NCI-H526 (cell line): ENCODE measurements at regions not wholly inside any gene's neighbourhood (a gene's known extent, or its start where the extent isn't known, plus 50 kb on each side); places are given as distances from the start of the nearest gene placed in this dataset.
A peak's percentile ranks its signal among the peaks of the same experiment; 100 is the strongest.
"Not testable (repeated sequence)": the region's sequence is repeated elsewhere in the genome, so short reads cannot be mapped to it uniquely, and the experiment has no call there.

Experiments
- DNase-seq, 2 experiments: peaks; one replicate each; lab custom pipeline; 2025; lab: John Stamatoyannopoulos, UW

DNA sequence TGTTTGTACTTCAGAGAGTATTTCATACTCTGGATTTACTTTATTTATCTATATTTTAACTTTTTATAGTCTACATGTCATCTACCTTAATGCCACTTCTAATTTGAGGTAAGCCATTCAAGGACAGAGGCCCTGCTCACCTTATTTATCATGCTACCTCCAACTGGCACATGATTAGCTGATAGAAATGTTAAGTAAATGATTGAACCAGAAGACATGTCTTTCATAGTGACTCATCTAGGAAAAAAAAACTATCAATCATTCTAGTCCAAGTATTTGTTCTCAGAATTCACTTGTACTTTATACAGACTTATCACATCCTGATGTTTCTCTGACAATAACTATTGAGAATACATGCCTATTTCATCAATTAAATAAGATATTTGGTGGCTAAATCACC is 856.3 kb downstream of the XPNPEP1 start:
- DNase-seq = no peak

DNA sequence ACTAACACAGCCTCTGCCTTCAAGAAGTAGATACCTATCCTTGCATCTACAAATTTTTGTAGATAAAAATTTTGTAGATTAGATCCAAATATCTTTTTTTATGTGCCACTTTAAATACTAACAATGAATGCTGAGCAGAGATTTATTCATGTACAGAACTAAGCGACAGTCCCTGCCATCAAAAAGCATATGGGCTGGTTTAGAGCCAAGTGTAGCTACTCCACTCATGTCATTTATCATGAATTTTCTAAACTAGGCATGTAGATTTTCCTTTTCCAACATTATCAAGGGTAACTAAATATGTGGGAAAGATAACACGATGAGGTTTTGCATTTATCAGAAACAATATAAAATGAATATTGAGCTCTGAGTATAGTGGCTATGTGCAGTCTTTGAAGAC is 857.5 kb downstream of the XPNPEP1 start:
- DNase-seq = no peak

DNA sequence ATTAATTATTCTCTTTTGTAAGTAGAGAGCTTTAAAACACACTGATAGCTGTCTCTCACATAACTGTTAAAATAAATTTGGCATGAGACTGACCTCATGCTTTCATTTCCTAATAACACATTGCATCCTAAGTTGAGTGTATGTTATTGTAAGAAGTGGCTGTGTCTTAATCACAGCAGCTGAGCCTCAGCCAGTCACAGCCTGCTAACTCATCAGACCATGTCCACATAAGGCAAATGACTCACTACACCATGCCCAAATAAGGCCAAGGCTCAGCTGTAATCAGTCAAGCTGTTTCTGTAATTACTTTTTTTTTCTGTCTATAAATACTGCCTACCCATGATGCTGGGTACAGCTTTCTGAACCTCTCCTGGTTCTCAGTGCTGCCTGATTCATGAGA is 860.9 kb downstream of the XPNPEP1 start:
- no peak for DNase-seq

DNA sequence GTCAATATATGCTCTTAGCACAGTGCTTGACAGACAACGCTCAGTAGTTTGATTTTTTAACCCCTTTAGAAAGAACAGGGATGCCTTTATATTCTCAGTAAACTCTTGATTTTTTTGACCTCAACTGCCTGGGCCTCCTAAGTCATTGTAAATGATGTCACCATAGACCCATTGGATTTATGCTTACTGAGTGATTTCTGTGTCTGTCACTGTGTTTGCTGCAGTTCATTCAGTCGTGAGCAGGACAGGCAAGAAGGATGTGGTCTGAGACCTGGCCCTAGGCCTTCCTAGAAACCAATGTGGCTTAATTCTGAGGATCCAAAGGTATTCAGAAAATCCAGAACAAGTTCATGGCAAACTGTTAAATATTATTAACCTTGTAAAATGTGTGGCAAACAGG is 868.1 kb downstream of the XPNPEP1 start:
- no peak for DNase-seq

DNA sequence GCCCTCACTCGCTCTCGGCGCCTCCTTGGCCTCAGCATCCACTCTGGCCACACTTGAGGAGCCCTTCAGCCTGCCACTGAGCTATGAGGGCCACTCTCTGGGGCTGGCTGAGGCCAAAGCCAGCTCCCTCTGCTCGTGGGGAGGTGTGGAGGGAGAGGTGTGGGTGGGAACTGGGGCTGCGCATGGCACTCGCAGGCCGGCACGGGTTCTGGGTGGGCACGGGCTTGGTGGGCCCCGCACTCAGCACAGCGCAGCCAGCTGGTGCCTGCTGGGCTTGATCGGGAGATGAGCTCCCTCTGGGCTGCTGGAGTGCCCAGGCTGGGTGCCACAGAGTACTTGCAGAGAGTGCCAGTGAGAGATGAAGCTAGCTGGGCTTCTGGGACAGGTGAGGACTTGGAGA is 875.5 kb downstream of the XPNPEP1 start:
- DNase-seq = no peak

DNA sequence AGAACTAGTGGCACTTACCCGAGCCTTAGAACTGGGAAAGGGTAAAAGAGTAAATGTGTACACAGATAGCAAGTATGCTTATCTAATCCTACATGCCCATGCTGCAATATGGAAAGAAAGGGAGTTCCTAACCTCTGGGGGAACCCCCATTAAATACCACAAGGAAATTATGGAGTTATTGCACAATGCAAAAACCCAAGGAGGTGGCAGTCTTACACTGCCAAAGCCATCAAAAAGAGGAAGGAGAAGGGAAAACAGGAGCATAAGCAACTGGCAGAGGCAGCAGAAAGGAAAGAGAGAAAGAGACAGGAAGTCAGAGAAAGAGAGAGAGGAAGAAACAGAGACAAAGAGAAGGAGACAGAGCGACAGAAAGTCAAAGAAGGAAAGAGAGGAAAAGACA is 876.9 kb downstream of the XPNPEP1 start:
- DNase-seq = not testable (repeated sequence)

DNA sequence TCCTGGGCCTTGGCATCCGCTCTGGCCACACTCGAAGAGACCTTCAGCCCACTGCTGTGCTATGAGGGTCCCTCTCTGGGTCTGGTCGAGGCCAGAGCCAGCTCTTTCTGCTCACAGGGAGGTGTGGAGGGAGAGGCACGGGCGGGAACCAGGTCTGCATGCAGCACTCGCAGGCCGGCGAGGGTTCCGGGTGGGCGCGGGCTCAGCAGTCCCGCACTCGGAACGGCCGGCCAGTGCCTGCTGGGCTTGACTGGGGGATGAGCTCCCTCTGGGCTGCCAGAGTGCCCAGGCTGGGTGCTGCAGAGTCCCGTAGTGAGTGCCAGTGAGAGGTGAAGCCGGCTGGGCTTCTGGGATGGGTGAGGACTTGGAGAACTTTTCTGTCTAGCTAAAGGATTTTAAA is 882.7 kb downstream of the XPNPEP1 start:
- no peak for DNase-seq

DNA sequence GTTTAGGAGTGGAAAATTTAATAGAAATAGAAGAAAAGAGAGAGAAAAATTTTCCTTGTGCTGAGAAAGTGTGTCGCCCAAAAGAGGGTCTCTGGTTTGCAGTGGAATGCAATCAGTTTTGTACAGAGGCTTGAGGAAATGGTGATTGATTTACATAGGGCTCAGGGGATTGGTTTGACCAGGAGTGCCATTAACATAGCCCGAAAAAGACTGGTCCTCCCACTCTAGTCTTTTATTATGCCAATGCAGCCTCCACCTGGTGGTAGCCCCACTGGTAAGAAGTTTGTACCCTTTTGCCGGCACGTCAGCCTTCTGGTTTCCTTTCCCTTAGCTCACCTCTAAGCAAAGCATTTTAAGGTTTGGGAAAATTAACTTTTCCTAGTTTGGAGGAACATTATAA is 885.3 kb downstream of the XPNPEP1 start:
- DNase-seq = no peak

DNA sequence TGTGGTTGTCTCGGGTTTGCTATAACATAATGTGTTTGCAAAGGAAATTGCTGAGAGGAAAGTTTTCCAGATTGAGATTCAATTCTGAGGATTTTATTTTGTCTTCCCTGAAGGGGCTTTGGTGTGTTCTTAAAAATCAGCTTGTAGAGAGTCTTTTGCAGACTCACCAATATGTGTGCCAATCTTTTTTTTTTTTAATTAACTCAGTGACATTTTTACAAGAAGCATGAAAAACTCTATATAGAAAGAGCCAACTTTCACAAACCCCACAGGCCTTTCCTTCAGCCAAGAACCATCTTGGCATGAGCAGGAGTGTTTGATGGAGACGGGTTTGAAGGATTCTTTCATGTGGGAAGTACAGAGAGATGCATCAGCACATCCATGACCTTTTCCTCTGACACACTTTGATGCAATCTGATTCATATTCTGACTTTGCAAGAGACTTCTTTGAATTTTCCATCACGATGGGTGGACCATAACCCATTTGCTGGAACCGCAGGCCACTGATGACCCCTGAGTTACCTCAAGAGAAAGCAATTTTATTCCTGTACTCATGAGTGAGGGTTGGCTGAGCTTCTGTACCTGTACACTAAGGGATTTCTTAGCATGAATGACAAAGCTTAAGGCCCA is 892.6 kb downstream of the XPNPEP1 start:
- DNase-seq = no peak

DNA sequence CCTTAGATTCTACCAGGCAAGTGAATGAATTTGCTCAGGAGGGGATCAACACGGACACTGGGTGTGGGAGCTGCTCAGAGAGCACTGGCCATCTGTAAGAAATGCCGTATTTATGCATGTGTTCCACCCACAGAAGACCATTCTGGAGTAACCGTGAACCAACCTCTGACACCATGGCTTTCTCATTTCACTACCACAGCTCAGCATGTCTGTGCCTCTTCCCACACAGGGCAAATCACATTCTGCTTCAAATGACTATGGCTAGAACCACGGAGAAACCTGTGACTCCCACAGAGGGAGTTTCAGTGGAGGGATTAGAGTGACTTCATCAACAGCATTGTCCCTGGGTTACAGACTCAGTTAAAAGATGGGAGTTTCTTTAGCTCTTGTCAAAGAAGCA is 893.4 kb downstream of the XPNPEP1 start:
- no peak for DNase-seq

DNA sequence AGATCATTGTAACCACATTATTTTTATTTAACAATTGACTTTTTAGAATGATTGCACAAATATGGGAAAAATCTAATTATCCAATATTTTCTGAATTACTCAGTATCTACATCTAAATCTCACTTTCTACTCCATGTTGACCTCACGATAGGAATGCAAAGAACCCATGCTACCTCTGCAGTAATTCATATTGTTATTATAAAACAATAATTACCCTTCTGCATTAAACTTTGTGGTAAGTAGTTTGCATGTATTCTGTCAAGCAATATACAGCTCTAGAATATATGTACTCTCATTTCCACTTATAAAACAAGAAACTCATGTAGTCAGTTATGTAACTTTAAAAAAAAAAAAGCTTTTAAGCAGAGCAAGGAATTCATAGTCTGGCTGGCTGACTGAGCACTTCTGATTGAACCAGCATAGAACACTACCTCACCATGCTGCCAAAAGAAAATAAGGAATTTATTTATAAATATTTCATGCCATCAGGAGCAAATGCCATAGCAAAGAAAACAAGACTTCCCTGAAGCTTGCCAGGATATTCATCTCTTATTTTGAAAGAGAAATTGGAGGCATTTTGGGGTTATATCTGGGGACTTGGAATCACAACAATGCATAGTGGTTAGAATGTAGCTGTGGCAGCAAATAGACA is 895.7 kb downstream of the XPNPEP1 start:
- no peak for DNase-seq

DNA sequence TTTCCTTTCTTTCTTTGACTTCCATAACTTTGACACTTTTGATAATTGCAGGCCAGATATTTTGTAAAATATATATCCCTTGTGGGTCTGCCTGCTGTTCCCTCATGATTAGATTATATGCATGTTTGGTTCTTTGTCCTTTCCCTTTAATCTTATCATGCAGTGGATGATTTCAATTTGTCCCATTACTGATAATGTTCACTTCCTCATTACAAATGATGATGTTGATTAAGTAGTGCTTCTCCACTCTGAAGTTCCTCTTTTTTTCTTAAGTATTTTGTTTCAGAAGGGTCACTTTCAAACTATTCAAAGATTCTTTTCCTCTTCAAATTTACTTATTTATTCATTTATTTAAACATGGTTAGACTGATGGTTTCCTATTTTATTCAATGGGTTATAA is 898.1 kb downstream of the XPNPEP1 start:
- DNase-seq = no peak

DNA sequence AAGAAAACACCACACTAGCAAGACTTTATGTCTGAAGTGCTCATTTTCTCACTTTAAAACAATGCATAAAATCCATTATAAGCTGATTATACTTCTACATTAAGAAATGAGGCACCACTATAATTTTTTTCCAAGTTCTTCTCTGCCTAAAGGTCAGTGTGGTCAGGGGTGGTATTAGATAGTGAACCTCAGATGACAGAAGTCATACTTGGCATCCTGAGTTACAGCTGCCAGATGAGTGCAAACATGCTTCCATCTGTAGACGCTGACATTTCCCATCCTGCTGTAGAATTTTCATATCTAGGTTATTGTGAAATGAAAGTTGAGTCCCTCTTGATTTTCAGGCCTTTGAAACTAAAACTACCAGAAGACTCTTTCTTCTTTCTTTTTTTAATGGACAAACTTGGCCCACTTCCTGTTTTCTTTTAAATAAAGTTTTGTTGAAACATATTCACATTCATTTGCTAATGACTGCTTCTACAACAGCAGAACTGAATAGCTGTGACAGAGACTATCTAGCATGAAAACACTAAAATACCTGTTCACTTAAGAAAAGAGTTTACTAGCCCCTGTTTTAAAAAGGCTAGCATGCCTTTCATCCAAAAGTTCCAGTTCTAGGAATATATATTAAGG is 900.8 kb downstream of the XPNPEP1 start:
- no peak for DNase-seq

DNA sequence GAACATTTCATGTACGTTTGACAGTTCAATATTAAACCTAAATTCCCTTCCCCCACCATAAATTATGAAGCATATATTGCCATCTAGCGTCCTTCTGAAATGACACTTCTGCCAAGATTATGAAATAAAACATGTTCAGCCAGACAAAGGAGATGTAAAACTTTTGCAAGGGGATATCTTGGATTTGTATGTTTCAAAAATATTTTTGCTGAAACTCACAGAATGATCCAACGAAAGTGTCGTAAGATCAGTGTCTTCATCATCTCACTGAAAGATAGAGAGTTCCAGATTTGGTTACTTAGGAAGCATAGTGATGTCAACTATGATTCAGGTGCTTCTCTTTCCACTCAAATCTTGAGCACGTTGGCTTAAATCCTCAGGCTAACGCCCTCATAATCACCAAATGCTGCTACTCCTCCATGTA is 904.3 kb downstream of the XPNPEP1 start:
- peak in 1 of 2 experiments; percentile 17 for DNase-seq

DNA sequence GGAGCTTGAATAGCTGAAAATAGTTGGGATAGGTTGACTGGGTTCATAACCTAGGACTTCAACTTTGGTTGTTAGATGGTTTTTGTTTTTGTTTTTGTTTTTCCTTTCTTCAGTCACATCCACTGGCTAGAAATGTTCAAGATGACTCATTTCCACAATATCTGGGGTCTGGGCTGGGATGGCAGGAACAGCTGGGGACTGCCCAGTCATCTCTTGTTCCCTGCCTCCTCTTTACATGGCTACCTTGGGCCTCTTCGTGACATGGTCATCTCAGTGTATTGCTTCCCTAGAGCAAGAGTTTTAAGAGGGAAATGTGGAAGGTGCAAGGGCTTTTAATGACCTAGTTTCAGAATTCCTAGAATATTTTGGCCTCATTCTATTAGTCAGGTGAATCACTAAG is 915.8 kb downstream of the XPNPEP1 start:
- DNase-seq = no peak

DNA sequence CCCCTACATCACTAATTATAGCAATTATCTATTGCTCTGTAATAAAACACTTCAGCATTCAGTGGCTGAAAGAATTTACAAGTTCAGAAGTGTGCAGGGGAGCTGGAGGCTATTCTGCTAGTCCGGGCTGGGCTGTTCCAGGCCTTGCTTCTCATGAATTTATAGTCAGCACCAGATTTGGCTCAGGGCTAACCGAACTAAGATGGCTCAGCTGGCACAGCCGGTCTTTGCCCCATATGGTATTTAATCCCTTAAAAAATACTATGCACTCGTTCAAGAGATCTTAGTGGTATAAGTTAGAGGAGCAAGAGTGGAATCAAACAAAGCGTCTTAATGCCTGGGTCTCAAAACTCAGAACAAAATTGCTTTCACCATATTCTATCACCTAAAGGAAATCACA is 932.9 kb downstream of the XPNPEP1 start:
- DNase-seq = no peak

DNA sequence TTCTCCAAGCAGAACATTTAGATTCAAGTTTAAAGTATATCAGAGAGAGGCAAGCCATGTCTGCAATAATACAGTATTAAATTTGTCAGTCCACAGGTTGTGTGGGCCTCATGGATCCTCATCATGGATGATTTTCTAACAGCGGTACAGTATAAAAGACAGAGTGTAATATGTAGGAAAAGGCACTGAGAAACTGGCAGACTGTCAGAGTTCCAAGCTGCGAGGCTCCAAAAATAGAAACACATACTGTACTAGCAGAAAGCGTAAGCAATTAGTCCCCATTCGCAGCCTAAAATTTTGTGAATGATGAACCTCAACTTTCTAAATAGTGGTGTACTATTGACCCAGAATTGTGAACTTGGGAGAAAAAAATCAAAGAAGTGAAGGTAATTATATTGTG is 933.3 kb downstream of the XPNPEP1 start:
- DNase-seq = no peak

DNA sequence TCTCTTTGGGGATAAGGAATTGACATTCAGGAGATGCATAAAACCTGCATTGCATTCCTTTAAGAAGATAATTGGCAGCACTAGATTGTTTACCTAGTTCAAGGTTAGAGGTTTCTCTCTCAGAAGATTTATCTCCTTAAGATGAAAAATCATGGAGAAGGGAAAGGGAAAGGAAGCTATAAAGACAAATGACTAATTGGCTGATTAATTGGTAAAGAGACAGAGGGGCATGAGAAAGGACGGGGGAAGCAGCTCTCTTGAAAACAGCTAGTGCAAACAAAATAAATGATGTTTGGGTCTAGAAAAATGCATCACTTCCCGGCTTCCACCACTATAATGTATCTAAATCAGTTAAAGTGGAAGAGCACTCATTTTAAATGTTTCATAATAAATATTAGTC is 941.2 kb downstream of the XPNPEP1 start:
- no peak for DNase-seq

DNA sequence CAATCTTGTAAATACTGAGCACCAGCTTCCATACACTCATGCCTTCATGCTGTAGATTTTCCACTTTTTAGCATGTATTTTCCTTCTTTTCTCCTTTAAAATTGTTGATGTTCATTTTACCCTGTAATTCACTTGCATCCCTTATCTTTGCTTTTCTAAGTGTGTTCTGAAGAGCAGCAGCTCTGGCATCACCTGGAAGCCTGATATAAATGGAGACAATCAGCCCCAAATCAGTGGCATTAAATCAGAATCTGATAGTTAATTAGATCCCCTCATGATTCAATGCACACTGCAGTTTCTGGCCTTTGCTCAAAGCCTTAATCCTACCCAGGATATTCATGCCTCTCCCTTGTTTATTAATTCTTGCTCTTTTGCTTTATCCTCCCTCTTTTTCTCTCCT is 942.4 kb downstream of the XPNPEP1 start:
- DNase-seq = no peak

DNA sequence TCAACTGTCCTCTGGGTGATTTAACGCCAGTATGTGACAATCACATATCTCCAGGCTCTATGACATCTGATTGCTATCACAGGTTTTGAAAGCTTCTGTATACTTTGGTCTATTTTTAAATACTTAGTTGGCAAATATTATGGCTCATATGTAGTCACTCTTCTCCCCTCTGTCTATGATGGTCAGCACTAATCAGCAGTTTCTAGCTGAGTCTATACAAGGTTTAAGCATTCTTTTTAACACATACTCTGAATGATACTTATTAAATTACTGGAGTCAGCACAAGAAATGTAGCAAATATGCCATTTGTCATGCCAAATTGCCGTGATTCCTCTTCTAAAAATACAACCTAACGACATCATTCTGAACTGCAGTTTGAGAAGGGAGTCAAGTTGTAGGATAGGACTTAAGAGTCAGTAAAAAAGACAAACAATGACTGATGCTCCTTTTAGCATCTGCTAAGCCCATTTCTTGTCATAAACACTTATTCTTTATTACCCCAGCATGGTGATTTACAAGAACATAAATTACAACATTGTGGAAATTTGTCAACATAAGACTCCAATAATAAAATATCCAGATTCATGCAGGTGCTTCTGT is 947.8 kb downstream of the XPNPEP1 start:
- DNase-seq = no peak

DNA sequence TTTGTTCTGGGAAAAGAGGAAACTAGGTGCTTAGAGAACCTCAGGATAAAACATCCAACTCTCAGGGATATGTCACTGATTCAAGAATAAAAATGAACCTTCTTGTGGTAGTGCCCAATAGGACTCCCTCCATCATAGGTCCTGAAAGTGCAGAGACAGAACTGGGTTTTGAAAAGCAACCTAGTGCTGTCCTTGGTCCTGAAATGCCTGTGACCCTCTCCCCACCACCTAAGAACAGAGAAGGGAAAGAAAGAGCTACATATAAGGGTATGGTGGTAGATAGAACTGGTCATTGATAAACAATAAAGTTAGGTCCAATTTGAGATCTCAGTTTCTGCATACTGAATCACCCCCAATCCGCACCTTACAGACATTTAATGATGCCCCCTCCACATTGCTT is 953.3 kb downstream of the XPNPEP1 start:
- DNase-seq = no peak

DNA sequence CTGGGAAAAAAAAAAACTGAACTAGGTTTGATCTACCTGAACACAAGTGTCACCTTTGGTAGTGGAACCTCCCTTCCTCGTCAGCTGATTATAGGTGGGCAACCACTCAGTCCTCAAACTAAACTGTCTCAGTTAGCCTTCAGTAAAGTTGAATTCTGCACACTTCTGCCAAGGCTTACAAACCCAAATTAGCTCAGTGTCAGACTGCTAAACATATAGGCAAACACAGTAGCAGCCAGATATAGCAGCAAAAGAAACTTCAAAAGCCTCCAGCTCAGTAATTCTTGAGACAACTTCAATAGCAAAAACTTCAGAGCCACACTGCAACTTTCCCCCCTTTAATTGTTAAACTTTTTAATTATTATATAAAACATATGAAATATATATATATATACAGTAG is 956.9 kb downstream of the XPNPEP1 start:
- no peak for DNase-seq

DNA sequence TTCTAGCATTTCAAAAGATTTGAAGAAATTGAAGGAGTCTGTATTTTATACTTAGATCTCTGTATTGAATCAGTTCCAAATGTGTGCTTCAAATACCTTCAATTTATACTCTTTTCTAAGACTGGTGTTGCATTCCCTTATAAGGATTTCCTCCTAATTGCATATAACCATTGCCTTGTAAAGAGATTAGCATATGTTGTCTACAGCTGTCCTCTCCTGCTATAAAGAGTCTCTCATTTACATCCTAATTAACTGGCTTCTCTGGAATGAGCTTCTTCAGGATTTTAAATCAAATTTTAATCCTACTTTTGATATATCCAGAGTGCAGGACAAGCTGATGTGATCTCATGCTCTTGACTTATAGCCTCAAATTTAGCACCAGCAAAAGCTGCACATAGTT is 957.3 kb downstream of the XPNPEP1 start:
- DNase-seq = no peak
